ENCODE measurements at regions not wholly inside any gene's neighbourhood (a gene's known extent, or its start where the extent isn't known, plus 50 kb on each side); places are given as distances from the start of the nearest gene placed in this dataset.

DNA sequence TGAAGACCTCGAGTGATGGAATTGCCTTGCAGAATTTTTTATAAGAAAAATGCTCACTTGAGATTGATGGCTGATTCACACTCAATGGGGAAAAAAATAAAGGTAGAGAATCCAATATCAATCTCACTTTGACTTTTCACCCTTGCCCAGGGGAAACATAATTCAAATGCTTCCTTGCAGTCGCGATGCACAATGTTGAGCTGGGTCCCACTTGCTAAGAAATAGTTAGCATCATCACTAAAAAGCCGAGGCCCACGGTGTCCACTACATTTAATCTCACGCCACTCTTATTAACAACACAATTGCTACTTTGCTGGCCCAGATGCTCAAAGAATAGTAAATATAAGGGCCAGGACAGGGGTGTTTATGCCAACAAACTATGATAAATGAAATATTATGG, 223.4 kb downstream of the SPTSSA start:
- DNase-seq: no peak

DNA sequence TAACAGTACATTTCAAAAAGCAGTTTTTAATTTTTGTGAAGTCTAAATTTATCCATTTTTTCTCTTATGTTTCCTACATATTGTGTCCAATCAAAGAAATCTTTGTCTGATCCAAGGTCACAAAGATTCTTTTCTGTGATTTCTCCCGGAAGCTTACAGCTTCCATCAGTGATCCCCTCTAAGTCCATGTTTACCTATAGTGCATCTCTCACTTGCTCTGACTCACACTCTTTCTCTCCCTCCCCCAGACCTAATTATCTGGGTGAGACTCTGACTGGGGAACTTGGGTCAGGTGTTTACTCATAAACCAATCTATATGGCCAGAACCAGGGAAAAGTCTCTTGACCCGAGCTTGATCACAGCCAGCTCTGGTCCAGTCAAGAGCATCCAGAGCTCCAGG, 224.4 kb downstream of the SPTSSA start:
- no peak for DNase-seq

DNA sequence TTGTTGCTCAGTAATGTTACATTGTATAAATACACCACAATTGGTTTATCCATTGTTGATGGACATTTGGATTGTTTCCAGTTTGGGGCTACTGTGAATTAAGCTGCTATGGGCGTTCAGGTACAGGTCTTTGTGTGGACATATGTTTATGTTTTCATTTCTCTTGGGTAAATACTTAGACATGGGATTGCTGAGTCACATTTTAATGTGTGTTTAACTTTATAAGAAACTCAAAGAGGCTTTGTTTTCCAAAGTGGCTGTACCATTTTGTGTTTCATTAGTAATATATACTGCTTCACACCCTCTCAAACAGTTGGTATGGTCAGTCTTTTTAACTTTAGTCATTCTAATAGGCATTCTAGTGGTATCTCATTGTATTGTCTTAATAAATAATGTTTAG, 225.0 kb downstream of the SPTSSA start:
- peak; percentile 88 for DNase-seq

DNA sequence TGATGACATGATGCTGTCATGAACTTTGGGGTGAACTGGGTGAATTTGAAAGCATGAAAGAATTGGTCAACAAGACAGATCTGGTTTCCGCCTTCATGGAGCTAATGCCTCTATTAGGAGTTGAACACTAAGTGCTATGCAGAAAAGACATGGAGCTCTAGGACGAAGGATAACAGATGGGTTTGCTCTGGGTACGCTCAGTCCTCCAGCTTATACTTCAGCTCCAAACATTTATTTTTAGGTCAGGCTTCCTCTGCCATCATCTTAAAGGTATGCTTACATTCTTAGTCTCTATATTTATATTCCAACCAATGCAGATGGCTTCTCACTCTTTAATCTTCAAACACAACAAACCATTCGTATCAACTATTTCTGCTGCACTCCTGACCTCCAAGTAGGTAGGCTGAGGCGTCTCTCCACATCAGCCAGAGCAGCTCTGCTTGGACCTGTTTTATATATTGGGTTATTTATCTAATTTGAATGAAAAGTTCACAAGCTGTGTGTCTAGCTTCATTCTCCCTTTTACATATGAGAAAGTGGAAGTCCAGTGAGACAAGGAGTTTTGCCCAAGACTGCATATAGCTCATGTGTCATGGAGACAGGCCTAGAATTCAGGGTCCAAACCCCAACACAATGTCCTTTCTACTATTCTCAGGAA, 226.3 kb downstream of the SPTSSA start:
- DNase-seq: no peak

DNA sequence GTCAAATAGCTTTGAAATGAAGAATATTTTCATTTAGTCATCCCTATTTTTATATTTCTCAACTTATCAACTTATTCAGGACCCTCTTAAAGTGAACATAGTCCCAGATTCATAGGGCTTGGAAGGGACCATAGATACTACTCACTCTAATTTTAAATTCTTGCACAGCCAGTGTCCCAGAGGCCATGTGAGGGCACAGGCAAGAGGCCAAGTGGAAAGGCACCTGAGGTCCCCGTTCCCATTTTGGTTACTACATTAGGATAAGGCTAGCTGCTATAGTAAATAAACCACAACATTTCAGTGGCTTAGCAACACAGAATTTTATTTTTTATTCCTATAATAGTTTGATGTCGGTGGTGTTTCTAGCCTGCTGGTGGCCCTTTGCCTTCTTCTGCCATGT, 227.8 kb downstream of the SPTSSA start:
- no peak for DNase-seq

DNA sequence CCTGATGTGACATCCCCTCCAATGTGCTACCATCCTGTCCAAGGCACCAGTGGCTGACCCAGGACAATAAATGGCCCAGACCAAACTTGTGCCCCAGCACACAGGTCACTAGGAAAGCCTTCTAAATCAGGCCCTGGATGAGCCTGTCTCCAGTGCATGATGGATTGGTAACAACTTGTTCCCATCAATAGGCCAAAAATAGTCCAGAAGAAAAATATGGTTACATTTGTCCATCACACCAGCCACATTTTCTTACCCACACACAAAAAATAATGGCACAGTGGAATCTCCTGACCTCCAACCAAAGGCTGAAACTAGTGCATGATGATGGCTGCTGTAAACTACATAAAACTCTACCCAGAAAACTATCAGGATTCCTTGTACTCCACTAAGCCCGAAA, 228.4 kb downstream of the SPTSSA start:
- no peak for DNase-seq

DNA sequence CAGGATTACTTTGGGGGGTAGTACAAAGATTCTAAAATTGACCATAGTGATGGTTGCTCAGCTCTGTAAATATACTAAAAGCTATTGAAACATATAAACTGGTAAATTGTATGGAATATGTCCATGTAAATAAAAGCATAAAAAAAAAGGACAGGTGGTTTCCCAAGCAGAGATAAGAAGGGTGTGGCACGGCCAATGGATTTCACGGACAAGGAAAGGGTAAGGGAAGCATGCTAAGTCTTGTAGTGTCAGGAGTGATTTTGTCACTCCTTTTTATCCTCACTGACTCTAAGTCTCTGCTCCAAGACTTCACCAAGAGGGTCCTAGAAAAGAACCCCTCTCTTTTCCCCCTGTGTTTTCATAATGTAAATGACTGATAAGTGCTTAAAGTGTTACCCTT, 229.2 kb downstream of the SPTSSA start:
- no peak for DNase-seq

DNA sequence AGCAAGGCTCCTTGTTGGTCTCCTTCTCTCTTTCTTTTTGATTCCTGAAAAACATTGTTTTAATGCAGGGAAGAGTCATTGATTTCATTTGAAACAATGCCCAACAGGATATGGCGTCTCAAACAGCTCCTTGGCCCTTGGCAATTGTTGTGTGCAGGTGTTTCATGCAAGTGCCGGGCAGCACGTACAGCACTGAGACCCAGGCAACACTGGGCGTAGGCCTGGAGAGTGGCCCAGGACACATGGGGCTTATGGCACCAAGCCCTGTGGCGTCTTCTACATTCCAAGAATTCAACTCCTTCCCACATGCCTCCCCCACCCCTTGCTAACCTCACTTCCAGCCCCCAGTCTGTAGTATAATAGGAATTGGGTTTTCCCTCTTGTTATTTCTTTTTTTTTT, 230.4 kb downstream of the SPTSSA start:
- DNase-seq: peak; percentile 56

DNA sequence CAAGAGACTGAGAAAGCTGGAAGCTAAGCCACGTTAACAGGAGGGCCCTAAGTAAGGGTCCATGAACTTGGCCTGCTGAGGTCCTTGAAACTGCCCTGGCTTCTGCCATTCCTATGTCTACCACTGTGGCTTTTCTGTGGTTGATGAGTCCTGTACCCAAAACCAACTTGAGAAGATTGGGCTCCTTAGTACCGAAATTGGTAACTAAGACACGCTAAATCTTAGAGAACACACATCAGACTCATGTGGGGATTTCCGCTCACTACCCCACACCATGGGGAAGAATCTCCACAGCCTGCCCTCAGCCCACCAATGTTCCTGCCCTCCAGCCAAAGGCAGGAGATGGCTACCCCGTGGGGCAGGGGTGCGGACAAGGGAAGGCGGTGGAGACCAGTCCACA, 232.9 kb downstream of the SPTSSA start:
- no peak for DNase-seq

DNA sequence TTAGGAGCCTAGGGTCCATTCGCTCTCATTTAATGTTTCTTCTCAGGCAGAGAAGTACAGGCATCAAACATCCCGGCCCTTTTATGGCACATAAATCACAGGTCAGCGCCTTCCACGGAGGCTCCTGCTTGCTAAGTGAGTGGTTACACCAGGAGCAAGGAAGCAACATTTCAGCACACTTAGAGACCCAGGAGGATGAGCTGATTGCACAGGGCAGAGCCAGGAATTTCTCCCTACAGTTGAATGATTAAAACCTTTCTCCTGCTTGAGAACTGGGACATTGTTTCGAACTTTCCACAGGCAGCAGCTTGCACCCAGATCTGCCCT, 233.4 kb downstream of the SPTSSA start:
- DNase-seq: no peak

DNA sequence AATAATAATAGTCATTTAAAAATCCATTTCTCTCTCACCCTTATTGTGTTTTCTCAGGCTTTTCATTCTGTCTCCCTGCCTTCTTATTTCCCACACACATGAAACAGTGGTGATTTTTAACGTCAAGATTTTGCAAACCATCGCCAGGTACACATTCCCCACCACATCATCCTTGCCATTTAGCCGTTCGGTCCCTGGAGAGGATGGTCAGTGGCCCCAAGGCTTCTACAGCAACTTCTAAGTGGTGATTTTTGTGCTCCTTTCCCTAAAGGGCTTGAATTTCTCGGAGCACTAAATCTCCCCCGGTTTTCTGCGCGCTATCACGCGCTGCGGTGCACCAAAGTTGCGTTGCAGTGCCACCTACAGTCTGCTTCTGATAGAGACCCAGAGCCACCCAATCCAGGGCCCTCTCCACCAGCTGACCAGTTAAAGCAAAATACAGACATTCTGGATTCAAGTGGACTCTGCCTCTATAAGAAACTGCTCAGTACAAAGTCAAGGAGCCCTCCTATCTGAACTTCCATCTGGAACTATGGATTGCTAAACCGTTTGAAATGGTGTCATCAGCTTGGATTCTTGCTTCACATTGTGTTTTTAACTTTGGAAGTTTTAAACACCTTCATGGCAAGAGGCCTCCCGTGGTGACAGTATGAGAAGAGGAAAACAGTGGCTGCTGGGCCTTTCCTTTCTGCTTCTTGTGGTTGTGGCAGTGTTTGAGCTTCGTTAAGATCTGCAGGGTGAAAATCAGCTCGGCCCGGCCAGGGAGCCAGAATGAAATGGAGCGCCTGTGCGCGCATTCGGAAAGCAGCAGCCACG, 234.0 kb downstream of the SPTSSA start:
- peak; percentile 92 for DNase-seq

DNA sequence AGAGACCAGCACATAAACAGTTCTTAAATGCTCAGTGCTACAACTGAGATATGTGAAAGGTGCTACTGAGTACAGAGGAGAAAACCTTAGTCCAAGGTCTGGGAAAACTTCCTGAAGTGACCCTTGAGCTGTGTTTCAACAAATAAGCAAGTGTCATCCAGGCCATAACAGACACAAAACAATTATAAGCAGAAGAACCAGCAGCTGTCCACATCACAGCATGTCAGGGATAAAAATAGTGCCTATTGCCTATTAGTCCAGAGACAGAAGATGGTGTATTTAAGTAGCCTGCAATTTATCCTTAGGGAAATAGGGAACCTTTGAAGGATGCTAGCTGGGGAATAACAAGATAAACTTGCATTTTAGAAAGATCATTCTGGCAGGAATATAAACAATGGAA, 237.8 kb downstream of the SPTSSA start:
- DNase-seq: peak; percentile 61

DNA sequence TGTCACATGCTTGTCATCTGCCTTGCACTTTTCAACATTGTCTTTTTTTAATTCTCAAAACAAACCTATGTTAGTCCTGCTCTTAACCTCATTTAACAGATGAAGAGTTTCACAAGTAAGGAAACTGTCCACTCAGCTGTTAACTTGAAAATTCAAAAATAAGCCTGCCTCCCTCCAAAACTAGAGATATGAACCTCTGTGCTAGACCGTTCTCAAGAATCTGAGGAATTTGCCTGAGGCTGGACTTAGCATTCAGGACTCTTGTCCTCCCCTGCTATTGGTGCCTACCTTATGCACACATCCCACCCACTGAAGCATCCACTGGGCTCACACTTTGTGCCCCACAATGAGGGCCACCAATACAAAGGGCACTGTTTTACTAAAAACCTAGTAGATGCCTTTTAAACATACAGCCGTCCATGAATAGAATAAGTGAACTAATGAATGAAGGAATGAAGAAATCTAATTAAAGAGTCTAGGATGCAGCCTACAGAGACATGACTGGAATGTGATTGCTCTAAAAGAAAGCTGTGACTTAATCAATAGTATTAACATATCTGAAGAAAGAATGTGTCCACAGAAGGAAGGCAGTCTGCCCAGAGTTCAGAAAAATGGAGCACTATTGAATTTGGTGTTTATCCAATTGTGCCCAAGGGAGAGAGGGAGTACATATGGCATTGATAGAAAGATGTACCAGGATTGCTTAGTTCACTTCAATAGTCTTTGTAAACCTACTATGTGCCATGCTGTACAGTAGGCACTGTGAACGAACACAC, 238.5 kb downstream of the SPTSSA start:
- no peak for DNase-seq

DNA sequence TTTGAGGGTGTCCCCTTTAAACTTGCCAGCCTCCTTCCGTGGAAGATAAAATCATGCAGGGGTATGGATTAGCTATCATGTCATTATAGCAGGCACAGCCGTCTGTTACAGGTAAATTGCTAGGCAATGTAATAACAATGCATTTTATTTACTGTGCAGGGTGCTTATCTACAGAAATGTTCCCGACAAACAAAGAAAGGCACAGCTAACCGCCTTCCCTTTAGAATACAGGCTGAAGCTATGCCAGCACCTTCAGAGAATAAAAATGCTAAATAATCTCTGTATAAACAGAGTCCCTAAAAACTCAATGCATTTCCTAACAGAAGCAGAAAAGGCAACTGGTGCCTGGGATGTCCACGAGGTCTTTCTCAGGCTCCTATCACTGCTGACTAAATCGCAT, 239.2 kb downstream of the SPTSSA start:
- peak; percentile 74 for DNase-seq

DNA sequence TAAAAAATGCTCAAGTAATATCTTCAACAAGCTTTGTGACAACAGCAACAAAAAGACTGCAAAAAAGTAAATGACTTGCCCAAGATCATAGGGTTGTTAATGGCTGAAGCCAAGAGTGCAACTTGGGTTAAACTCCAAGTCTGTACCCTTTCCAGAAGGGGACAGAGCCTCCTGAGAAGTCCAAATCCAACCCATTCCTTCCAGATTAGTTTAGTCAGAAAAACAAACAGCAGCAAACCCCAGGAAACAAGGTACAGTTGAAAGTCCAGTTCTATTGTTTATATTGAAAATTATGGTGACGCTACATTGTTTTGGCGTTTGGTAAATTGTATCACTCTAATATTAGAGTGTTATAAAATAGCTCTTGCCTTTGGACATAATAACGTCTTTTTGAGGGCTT, 239.9 kb downstream of the SPTSSA start:
- no peak for DNase-seq

DNA sequence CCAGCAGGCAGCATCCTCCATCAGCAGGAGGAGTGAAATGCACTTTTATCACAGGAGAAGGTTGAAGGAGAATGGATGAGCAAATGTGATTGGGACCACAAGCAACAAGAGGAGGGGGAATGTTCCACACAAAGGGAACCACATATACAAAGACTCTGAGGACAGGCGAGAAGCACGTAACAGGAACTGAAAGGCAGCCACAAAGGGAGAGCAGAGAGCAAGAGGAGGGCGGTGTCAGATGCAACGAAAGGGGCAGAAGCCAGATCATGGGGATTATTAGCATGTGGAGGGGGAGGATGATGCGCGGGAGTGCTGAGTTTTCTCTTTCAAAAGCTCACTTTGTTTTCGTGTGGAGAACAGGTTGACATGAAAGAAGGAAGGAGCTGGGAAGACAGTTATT, 241.1 kb downstream of the SPTSSA start:
- DNase-seq: no peak

DNA sequence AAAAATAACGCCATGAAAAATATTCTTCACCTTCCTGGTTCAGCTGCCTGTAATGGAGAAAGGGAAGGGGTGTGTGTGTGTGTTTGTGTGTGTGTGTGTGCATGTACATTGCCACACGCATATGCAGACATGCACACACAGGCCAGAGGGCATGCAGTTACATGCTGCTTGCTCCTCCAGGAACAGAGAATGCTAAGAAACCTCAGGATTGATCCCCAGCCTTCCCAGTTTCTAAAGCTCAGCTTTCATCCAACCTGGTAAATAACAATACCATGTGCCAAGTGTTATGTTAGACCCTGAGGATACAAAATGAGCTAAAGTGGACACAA, 241.7 kb downstream of the SPTSSA start:
- DNase-seq: no peak

DNA sequence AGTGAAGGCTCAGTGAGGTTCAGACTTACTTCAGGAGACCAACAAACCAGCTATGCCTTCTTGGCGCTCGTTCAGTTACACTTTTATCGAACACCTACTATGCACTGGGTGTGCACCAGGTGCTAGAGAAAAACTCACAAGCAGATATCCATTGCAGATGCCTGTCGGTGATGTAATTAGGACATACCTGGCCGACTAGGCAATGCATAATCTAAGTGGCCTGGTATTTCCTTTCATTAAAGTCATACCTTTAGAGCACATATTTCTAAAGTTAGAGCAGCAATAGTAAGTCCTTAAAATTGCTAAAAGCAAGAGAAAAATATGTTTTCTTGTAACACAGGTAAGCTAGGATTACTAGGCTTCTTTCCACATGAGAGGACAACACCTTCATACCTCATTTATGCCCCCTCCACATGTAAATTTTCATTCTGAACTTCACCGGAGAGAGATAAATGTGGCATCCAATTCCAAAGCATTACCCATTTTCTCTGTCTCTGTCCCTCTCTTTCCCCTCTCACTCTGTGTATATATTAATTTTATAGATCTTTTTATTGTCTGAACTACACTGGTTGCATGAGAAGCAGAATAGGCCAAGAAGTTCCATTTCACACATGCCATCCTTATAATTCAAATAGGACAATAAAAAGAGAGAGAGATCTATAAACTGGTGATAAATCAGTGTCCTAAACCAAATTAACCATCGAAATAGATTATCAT, 242.2 kb downstream of the SPTSSA start:
- peak; percentile 90 for DNase-seq

DNA sequence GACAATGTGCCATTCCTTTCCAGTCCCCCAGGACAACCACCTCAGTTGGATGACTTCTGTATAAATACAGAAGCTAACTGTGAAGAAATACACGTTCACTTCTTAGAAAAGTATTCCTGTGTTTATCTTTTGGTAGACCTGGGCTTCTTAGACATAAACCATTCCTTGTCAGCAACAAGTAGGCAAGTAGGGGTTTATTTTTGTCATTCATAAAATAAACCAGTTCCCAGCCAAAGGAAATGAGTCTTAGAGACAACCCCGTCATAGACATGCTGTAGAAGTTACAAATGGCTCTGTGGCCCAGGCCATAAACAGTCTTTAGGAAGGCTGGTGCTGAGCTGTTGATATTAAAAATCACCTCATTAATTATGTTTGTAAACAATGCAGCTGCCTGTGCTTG, 243.2 kb downstream of the SPTSSA start:
- DNase-seq: no peak

DNA sequence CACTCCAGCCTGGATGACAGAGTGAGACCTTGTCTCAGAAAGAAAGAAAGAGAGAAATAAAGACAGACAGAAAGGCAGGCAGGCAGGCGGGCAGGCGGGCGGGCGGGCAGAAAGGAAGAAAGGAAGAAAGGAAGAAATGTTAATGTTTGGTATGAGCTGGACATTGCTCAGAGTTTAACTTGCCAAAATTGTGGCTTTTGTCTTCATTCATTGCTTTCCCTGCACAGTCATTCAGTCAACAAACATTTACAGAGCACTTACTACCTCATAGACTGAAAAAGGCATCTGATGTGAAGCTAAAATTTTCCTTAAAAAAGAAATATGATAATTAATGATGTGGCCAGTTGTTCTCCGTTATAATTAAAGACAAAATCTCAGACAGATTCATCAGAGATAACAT, 247.1 kb downstream of the SPTSSA start:
- DNase-seq: no peak

DNA sequence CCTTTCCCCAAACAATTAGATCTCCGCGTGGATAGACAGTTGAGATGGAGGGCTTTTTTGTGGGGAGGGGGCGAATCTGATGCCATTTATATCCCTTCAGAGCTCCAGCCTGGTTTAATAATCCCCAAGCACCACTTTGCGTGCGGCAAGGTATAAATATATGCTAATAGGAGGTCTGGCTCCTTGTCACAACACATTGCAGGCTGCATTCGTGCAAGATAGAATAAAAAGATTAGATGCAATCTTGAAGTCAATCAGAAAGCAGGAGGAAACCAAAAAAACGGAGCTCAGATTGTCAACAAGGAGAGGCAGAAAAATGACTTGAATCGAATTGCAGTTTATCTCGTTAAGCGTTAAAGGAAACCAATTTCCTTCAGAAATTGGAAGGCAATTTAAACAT, 248.7 kb downstream of the SPTSSA start:
- no peak for DNase-seq

DNA sequence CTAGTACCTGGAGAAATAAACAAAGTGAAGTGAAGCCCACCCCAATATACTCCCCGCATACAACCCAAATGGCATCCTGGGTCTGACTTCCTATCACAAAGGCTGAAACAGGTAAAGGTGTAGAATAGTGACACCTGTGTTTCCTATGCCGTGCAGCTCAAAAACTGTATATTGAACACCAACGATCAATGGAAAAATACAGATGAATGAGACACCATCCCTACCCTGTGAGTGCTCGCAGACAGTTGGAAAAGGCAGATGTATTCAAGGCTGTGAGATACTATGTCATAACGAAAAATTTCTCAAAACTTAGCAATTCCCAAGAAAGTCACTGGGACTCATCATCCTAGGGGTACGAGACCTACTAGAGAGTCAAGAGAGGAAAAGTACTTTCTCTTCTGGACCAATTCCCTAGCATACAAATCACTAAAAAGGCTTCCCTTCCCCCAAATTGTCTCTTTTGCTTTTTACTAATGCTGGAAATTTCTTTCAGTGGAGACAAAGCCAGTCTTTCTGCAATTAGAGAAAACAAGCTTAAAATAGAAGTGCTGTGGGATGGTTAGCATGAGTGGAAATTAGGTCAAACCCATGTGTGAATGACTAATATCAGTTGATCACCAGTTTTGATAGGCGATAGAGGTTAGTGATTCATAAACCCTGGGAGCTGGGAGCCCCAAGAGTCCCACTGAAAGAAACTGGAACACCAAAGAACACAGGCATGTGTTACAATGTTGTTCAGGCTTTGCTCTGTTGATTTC, 249.7 kb downstream of the SPTSSA start:
- no peak for DNase-seq

DNA sequence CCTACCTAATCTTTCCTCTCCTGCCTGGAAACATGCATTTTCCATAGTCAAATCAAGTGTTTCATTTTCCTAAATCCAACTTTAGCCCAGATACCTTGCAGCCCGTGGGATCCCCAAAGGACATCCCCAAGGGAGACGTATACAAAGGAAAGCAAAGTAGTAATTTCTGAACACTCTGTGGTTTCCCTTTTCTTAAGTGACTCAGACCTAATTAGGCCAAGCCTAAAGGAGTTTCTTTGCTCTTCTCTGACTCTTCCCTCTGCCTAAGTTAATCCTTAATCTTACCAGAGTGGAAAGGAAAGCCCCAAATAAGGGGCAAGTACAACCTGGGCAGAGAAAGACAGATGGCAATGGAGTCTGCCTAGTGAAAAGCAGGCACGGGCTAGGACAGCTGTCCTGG, 250.3 kb downstream of the SPTSSA start:
- DNase-seq: no peak

All from NCI-H2029 (cell line).